ENCODE measurements at regions not wholly inside any gene's neighbourhood (a gene's known extent, or its start where the extent isn't known, plus 50 kb on each side); places are given as distances from the start of the nearest gene placed in this dataset.

DNA sequence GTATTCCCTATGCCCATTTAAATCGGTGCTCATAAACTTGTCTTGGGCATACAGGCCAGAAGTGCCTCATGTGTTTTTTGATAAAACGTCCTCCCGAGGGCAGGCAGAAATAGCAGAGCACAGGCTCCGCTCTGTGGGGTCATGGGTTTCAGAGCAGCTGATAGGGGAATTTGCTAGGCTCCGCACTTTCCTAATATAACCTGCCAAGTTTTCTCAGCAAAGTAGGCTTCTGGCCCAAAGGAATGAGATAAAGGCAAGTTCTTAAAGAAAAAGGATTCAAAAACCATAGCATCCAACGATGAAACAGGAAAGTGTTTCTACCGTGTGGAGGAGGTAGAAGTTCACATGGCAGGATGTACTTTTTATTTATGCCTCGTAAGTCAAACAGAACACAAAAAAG lies 69.8 kb upstream of the RALGAPA2 start:
- Histone ChIP-seq H3K18ac (ENCODE audit: low read length) (no peak overlapping the region), H2BK5ac (ENCODE audit: low read length) (no peak overlapping the region), H3K9ac (ENCODE audit: low read depth, low read length, poor library complexity) (no peak overlapping the region), H3K4me1 (ENCODE audit: control insufficient read depth in 2 of 2, insufficient read depth in 1 of 2, low read depth in 1 of 2, low read length in 2 of 2) (no peaks in the 10 kb centered on the region), H3K4me3 (ENCODE audit: low read length in 2 of 2) (no peak overlapping the region), H3K23ac (ENCODE audit: low read depth, low read length, poor library complexity) (no peak overlapping the region), H3K27me3 (ENCODE audit: control insufficient read depth in 3 of 3, insufficient read depth in 3 of 3, low read depth in 1 of 3, low read length in 3 of 3) (no peaks in the 10 kb centered on the region), H2BK15ac (ENCODE audit: low read length) (no peak overlapping the region), H3K4ac (ENCODE audit: low read length) (no peak overlapping the region), H3K27ac (replicated peaks; ENCODE audit: low read length) (no peak overlapping the region), H2AK5ac (ENCODE audit: low read depth, low read length) (no peak overlapping the region), H2BK120ac (ENCODE audit: low read depth, low read length) (no peak overlapping the region), H3K9me3 (replicated peaks in 1 of 2; ENCODE audit: control insufficient read depth in 2 of 2, insufficient read depth in 1 of 2, low read depth in 1 of 2, low read length in 2 of 2) (no peaks in the 10 kb centered on the region), H2AFZ (ENCODE audit: low read length) (no peak overlapping the region), H2BK12ac (ENCODE audit: low read length) (no peak overlapping the region), H4K8ac (ENCODE audit: low read depth, low read length) (no peak overlapping the region), H3K4me2 (ENCODE audit: insufficient read depth, low read length, poor library complexity, severe bottlenecking) (no peak overlapping the region), H3K14ac (ENCODE audit: low read length) (no peak overlapping the region), H3K79me1 (ENCODE audit: low read depth, low read length) (no peaks in the 10 kb centered on the region), H3K36me3 (replicated peaks in 1 of 2; ENCODE audit: control insufficient read depth in 2 of 2, insufficient read depth in 2 of 2, low read length in 2 of 2) (no peaks in the 10 kb centered on the region), H4K91ac (ENCODE audit: low read depth, low read length, poor library complexity) (no peak overlapping the region)
- no peak for DNase-seq (ENCODE audit: low spot score)
- WGBS, 2 donors (ENCODE audit: extremely low coverage in 2 of 2, insufficient read length in 2 of 2, insufficient replicate concordance in 1 of 2), result no CpG with 5 or more reads among the region's 8 CpGs

DNA sequence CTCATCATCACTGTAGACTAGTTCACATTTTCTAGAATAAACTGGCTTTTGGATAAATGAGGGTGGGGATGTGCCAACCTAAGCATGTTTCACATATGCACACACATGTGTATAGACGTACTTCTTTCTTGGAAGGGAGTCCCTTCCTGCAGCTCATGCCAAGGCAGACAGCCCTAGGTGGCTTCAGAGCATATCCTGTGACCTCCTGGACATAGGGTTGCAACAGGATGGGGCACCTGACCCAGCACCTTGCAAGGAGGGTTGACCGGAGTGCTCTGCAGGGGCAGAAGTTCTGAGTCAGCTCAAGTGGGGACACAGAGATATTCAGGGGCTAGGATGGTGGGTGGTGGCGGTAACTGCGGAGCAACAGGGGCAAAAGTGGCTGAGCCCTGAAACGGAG lies 68.6 kb upstream of the RALGAPA2 start:
- H3K14ac ChIP-seq (ENCODE audit: low read length), result no peak overlapping the region
- no peak overlapping the region for H3K18ac ChIP-seq (ENCODE audit: low read length)
- no peak for DNase-seq (ENCODE audit: low spot score)
- H2BK15ac ChIP-seq (ENCODE audit: low read length), result no peak overlapping the region
- H3K9me3 ChIP-seq (replicated peaks in 1 of 2; ENCODE audit: control insufficient read depth in 2 of 2, insufficient read depth in 1 of 2, low read depth in 1 of 2, low read length in 2 of 2), result no peaks in the 10 kb centered on the region
- no peak overlapping the region for H2BK120ac ChIP-seq (ENCODE audit: low read depth, low read length)
- no peak overlapping the region for H2BK5ac ChIP-seq (ENCODE audit: low read length)
- no peaks in the 10 kb centered on the region for H3K79me1 ChIP-seq (ENCODE audit: low read depth, low read length)
- no peak overlapping the region for H3K4ac ChIP-seq (ENCODE audit: low read length)
- no peak overlapping the region for H2BK12ac ChIP-seq (ENCODE audit: low read length)
- no peak overlapping the region for H3K4me3 ChIP-seq (ENCODE audit: low read length in 2 of 2)
- no peak overlapping the region for H3K27ac ChIP-seq (replicated peaks; ENCODE audit: low read length)
- no peak overlapping the region for H2AFZ ChIP-seq (ENCODE audit: low read length)
- no peak overlapping the region for H4K8ac ChIP-seq (ENCODE audit: low read depth, low read length)
- no CpG with 5 or more reads among the region's 5 CpGs for WGBS, 2 donors (ENCODE audit: extremely low coverage in 2 of 2, insufficient read length in 2 of 2, insufficient replicate concordance in 1 of 2)
- no peak overlapping the region for H3K9ac ChIP-seq (ENCODE audit: low read depth, low read length, poor library complexity)
- no peak overlapping the region for H3K4me2 ChIP-seq (ENCODE audit: insufficient read depth, low read length, poor library complexity, severe bottlenecking)
- no peak overlapping the region for H3K23ac ChIP-seq (ENCODE audit: low read depth, low read length, poor library complexity)
- H3K4me1 ChIP-seq (ENCODE audit: control insufficient read depth in 2 of 2, insufficient read depth in 1 of 2, low read depth in 1 of 2, low read length in 2 of 2), result no peaks in the 10 kb centered on the region
- H3K36me3 ChIP-seq (replicated peaks in 1 of 2; ENCODE audit: control insufficient read depth in 2 of 2, insufficient read depth in 2 of 2, low read length in 2 of 2), result no peaks in the 10 kb centered on the region
- H3K27me3 ChIP-seq (ENCODE audit: control insufficient read depth in 3 of 3, insufficient read depth in 3 of 3, low read depth in 1 of 3, low read length in 3 of 3), result no peaks in the 10 kb centered on the region
- H2AK5ac ChIP-seq (ENCODE audit: low read depth, low read length), result no peak overlapping the region
- H4K91ac ChIP-seq (ENCODE audit: low read depth, low read length, poor library complexity), result no peak overlapping the region

DNA sequence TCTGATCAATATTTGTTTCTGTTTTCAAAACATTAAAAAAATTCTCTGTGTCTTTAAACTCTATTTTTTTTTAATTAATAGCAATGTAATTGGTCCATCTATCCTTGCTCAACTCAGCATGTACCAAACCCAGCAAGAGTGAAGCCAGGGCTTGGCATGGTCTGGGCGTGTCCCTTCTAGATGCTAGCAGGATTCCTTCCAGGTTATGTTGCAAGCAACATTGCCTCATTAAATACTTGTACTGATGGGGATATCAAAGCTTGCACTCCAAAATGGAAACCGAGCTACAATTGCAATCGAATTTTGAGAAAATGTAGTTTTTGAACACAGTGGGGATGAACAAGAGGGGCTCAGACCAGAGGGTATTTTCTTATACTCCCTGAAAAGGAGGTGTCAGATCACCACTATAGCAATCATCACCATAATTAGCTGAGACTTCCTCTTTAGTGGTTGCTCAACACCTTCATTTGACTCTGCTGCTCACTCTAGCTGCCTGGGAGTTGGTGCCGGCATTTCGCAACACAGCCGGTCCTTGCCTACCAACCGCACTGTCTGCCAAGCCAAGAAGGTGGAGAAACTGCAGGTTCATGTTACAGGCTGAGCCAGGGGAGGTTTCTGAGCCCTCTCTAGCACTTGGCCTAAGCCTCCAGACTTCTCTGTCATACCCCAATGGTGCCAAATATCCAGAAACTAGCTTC lies 67.8 kb upstream of the RALGAPA2 start:
- Histone ChIP-seq H4K91ac (ENCODE audit: low read depth, low read length, poor library complexity) (no peak overlapping the region), H3K79me1 (ENCODE audit: low read depth, low read length) (no peaks in the 10 kb centered on the region), H2AK5ac (ENCODE audit: low read depth, low read length) (no peak overlapping the region), H3K4ac (ENCODE audit: low read length) (no peak overlapping the region), H3K4me3 (ENCODE audit: low read length in 2 of 2) (no peak overlapping the region), H3K4me2 (ENCODE audit: insufficient read depth, low read length, poor library complexity, severe bottlenecking) (no peak overlapping the region), H4K8ac (ENCODE audit: low read depth, low read length) (no peak overlapping the region), H2BK120ac (ENCODE audit: low read depth, low read length) (no peak overlapping the region), H3K14ac (ENCODE audit: low read length) (no peak overlapping the region), H2AFZ (ENCODE audit: low read length) (no peak overlapping the region), H3K23ac (ENCODE audit: low read depth, low read length, poor library complexity) (no peak overlapping the region), H2BK5ac (ENCODE audit: low read length) (no peak overlapping the region), H3K36me3 (replicated peaks in 1 of 2; ENCODE audit: control insufficient read depth in 2 of 2, insufficient read depth in 2 of 2, low read length in 2 of 2) (no peaks in the 10 kb centered on the region), H3K18ac (ENCODE audit: low read length) (no peak overlapping the region), H3K9me3 (replicated peaks in 1 of 2; ENCODE audit: control insufficient read depth in 2 of 2, insufficient read depth in 1 of 2, low read depth in 1 of 2, low read length in 2 of 2) (no peaks in the 10 kb centered on the region), H3K27me3 (ENCODE audit: control insufficient read depth in 3 of 3, insufficient read depth in 3 of 3, low read depth in 1 of 3, low read length in 3 of 3) (no peaks in the 10 kb centered on the region), H3K4me1 (ENCODE audit: control insufficient read depth in 2 of 2, insufficient read depth in 1 of 2, low read depth in 1 of 2, low read length in 2 of 2) (no peaks in the 10 kb centered on the region), H3K27ac (replicated peaks; ENCODE audit: low read length) (no peak overlapping the region), H2BK12ac (ENCODE audit: low read length) (no peak overlapping the region), H2BK15ac (ENCODE audit: low read length) (no peak overlapping the region), H3K9ac (ENCODE audit: low read depth, low read length, poor library complexity) (no peak overlapping the region)
- WGBS, 2 donors (ENCODE audit: extremely low coverage in 2 of 2, insufficient read length in 2 of 2, insufficient replicate concordance in 1 of 2), result no CpG with 5 or more reads among the region's 7 CpGs
- DNase-seq (ENCODE audit: low spot score), result no peak

- no peak overlapping the region for H2BK5ac ChIP-seq (ENCODE audit: low read length)
- no peak overlapping the region for H3K18ac ChIP-seq (ENCODE audit: low read length)
- no peak overlapping the region for H4K8ac ChIP-seq (ENCODE audit: low read depth, low read length)
- no peak overlapping the region for H3K4ac ChIP-seq (ENCODE audit: low read length)
- no peak overlapping the region for H3K14ac ChIP-seq (ENCODE audit: low read length)
- H2AK5ac ChIP-seq (ENCODE audit: low read depth, low read length), result no peak overlapping the region
- H2AFZ ChIP-seq (ENCODE audit: low read length), result no peak overlapping the region
- no peaks in the 10 kb centered on the region for H3K4me1 ChIP-seq (ENCODE audit: control insufficient read depth in 2 of 2, insufficient read depth in 1 of 2, low read depth in 1 of 2, low read length in 2 of 2)
- no peaks in the 10 kb centered on the region for H3K9me3 ChIP-seq (replicated peaks in 1 of 2; ENCODE audit: control insufficient read depth in 2 of 2, insufficient read depth in 1 of 2, low read depth in 1 of 2, low read length in 2 of 2)
- no peak overlapping the region for H4K91ac ChIP-seq (ENCODE audit: low read depth, low read length, poor library complexity)
- H2BK120ac ChIP-seq (ENCODE audit: low read depth, low read length), result no peak overlapping the region
- H3K36me3 ChIP-seq (replicated peaks in 1 of 2; ENCODE audit: control insufficient read depth in 2 of 2, insufficient read depth in 2 of 2, low read length in 2 of 2), result no peaks in the 10 kb centered on the region
- DNase-seq (ENCODE audit: low spot score), result no peak
- H3K79me1 ChIP-seq (ENCODE audit: low read depth, low read length), result no peaks in the 10 kb centered on the region
- no peak overlapping the region for H2BK12ac ChIP-seq (ENCODE audit: low read length)
- H3K9ac ChIP-seq (ENCODE audit: low read depth, low read length, poor library complexity), result no peak overlapping the region
- WGBS, 2 donors (ENCODE audit: extremely low coverage in 2 of 2, insufficient read length in 2 of 2, insufficient replicate concordance in 1 of 2), result no CpG with 5 or more reads among the region's 2 CpGs
- H3K4me3 ChIP-seq (ENCODE audit: low read length in 2 of 2), result no peak overlapping the region
- no peak overlapping the region for H3K27ac ChIP-seq (replicated peaks; ENCODE audit: low read length)
- no peaks in the 10 kb centered on the region for H3K27me3 ChIP-seq (ENCODE audit: control insufficient read depth in 3 of 3, insufficient read depth in 3 of 3, low read depth in 1 of 3, low read length in 3 of 3)
- no peak overlapping the region for H3K4me2 ChIP-seq (ENCODE audit: insufficient read depth, low read length, poor library complexity, severe bottlenecking)
- no peak overlapping the region for H2BK15ac ChIP-seq (ENCODE audit: low read length)
- no peak overlapping the region for H3K23ac ChIP-seq (ENCODE audit: low read depth, low read length, poor library complexity)
Measured at GRCh38 chr20:20778676-20779075, 66.2 kb upstream of the RALGAPA2 start.
